ENCODE measurements at regions not wholly inside any gene's neighbourhood (a gene's known extent, or its start where the extent isn't known, plus 50 kb on each side); places are given as distances from the start of the nearest gene placed in this dataset.

DNA sequence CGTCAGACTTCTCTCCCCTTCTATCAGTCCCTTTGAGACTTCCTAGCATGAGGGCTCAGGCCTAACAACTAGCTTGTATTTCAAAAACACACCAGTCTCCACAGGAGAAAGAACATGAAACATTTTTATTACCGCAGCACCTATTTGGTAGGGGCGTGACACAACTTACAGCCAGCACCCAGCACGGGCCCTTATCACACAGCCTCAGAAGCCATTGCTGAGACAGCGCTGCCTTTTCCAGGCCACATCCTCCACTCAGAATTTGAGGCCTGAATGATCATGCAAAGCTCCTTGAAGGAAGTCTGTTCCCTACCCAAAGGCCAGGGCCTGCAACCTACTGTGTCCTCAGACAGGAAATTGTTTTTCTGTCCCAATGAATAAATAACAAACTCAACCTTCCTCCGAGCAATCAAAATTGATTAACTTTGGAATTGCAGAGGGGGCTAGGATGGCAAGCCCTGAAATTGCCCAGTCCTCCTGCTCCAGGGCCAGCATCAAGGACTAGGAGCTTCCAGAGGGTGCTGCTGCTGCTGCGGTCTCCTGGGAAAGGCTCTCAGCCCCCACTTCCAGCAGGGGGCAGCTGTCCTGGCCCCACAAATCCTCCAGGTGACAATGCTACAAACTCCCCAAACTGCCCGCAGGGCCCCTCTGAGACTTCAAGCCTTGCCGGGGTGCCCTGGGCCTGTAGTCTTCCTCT is 94.3 kb upstream of the GALNT2 start (continued):
- TF ChIP-seq, protein P1, sequence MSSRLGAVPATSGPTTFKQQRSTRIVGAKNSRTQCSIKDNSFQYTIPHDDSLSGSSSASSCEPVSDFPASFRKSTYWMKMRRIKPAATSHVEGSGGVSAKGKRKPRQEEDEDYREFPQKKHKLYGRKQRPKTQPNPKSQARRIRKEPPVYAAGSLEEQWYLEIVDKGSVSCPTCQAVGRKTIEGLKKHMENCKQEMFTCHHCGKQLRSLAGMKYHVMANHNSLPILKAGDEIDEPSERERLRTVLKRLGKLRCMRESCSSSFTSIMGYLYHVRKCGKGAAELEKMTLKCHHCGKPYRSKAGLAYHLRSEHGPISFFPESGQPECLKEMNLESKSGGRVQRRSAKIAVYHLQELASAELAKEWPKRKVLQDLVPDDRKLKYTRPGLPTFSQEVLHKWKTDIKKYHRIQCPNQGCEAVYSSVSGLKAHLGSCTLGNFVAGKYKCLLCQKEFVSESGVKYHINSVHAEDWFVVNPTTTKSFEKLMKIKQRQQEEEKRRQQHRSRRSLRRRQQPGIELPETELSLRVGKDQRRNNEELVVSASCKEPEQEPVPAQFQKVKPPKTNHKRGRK (CRISPR knock-in tag; IDR thresholded peaks at IDR 0.05; ENCODE audit: borderline replicate concordance), result no peak

DNA sequence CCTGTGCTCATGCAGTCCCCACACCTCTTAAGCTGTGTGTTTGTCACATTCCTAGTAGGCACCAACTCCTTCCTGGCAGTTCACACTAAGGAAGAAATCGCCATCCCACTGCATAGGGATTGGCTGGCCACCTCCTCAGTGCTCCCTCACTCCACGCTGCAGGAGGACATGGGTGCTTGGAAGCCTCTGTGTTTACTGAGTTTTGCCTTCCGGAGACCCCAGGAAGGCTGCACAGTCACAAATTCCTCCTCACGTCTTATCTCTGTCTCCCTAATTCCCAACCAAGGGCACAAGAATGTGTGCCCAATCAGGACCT is 93.8 kb upstream of the GALNT2 start:
- peaks cover 37% of the 10 kb centered on the region for H3K9me3 Mint-ChIP-seq
- ChIA-PET CTCF (interaction anchor here (0.7 to 1.4 kb wide), 18 partner anchors 9 to 335 kb away, joined by 3 to 9 read pairs (median 4); no protein-coding TSS in a partner anchor), POLR2A (no interaction called here)
- no peak overlapping the region for H3K27ac Mint-ChIP-seq
- H3K27me3 Mint-ChIP-seq (ENCODE audit: low read depth), result no peaks in the 10 kb centered on the region
- no peaks in the 10 kb centered on the region for H3K4me1 Mint-ChIP-seq
- H3K36me3 Mint-ChIP-seq, result peaks cover 28% of the 10 kb centered on the region
- H3K4me3 Mint-ChIP-seq, result no peak overlapping the region
- ATAC-seq, result peak; percentile 68
- TF ChIP-seq, protein P2, sequence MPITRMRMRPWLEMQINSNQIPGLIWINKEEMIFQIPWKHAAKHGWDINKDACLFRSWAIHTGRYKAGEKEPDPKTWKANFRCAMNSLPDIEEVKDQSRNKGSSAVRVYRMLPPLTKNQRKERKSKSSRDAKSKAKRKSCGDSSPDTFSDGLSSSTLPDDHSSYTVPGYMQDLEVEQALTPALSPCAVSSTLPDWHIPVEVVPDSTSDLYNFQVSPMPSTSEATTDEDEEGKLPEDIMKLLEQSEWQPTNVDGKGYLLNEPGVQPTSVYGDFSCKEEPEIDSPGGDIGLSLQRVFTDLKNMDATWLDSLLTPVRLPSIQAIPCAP (CRISPR knock-in tag; IDR thresholded peaks at IDR 0.05), result no peak
- TF ChIP-seq ZNF121 (CRISPR knock-in tag; IDR thresholded peaks at IDR 0.05) (no peak), CREM (CRISPR knock-in tag; IDR thresholded peaks at IDR 0.05) (no peak), ZNF396 (CRISPR knock-in tag; IDR thresholded peaks at IDR 0.05; ENCODE audit: borderline replicate concordance) (no peak), FOXP1 (CRISPR knock-in tag; IDR thresholded peaks at IDR 0.05; ENCODE audit: borderline replicate concordance) (no peak), FOXJ3 (CRISPR knock-in tag; IDR thresholded peaks at IDR 0.05; ENCODE audit: borderline replicate concordance) (no peak), OVOL2 (CRISPR knock-in tag; IDR thresholded peaks at IDR 0.05; ENCODE audit: borderline replicate concordance) (no peak), TP53 (CRISPR knock-in tag; IDR thresholded peaks at IDR 0.05) (no peak), ZNF138 (CRISPR knock-in tag; conservative IDR thresholded peaks at IDR 0.05) (no peak), SP1 (CRISPR knock-in tag; conservative IDR thresholded peaks at IDR 0.05) (no peak), MYBL2 (CRISPR knock-in tag; IDR thresholded peaks at IDR 0.05) (no peak), IRF2 (CRISPR knock-in tag; IDR thresholded peaks at IDR 0.05; ENCODE audit: borderline replicate concordance, low read depth) (no peak), NR3C1 (CRISPR knock-in tag; conservative IDR thresholded peaks at IDR 0.05; ENCODE audit: low read depth) (no peak)
- TF ChIP-seq, protein P3, sequence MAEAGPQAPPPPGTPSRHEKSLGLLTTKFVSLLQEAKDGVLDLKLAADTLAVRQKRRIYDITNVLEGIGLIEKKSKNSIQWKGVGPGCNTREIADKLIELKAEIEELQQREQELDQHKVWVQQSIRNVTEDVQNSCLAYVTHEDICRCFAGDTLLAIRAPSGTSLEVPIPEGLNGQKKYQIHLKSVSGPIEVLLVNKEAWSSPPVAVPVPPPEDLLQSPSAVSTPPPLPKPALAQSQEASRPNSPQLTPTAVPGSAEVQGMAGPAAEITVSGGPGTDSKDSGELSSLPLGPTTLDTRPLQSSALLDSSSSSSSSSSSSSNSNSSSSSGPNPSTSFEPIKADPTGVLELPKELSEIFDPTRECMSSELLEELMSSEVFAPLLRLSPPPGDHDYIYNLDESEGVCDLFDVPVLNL (CRISPR knock-in tag; IDR thresholded peaks at IDR 0.05; ENCODE audit: borderline replicate concordance, low read depth), result no peak
- TF ChIP-seq, protein P4, sequence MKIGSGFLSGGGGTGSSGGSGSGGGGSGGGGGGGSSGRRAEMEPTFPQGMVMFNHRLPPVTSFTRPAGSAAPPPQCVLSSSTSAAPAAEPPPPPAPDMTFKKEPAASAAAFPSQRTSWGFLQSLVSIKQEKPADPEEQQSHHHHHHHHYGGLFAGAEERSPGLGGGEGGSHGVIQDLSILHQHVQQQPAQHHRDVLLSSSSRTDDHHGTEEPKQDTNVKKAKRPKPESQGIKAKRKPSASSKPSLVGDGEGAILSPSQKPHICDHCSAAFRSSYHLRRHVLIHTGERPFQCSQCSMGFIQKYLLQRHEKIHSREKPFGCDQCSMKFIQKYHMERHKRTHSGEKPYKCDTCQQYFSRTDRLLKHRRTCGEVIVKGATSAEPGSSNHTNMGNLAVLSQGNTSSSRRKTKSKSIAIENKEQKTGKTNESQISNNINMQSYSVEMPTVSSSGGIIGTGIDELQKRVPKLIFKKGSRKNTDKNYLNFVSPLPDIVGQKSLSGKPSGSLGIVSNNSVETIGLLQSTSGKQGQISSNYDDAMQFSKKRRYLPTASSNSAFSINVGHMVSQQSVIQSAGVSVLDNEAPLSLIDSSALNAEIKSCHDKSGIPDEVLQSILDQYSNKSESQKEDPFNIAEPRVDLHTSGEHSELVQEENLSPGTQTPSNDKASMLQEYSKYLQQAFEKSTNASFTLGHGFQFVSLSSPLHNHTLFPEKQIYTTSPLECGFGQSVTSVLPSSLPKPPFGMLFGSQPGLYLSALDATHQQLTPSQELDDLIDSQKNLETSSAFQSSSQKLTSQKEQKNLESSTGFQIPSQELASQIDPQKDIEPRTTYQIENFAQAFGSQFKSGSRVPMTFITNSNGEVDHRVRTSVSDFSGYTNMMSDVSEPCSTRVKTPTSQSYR (CRISPR knock-in tag; IDR thresholded peaks at IDR 0.05), result no peak
- TF ChIP-seq, protein P5, sequence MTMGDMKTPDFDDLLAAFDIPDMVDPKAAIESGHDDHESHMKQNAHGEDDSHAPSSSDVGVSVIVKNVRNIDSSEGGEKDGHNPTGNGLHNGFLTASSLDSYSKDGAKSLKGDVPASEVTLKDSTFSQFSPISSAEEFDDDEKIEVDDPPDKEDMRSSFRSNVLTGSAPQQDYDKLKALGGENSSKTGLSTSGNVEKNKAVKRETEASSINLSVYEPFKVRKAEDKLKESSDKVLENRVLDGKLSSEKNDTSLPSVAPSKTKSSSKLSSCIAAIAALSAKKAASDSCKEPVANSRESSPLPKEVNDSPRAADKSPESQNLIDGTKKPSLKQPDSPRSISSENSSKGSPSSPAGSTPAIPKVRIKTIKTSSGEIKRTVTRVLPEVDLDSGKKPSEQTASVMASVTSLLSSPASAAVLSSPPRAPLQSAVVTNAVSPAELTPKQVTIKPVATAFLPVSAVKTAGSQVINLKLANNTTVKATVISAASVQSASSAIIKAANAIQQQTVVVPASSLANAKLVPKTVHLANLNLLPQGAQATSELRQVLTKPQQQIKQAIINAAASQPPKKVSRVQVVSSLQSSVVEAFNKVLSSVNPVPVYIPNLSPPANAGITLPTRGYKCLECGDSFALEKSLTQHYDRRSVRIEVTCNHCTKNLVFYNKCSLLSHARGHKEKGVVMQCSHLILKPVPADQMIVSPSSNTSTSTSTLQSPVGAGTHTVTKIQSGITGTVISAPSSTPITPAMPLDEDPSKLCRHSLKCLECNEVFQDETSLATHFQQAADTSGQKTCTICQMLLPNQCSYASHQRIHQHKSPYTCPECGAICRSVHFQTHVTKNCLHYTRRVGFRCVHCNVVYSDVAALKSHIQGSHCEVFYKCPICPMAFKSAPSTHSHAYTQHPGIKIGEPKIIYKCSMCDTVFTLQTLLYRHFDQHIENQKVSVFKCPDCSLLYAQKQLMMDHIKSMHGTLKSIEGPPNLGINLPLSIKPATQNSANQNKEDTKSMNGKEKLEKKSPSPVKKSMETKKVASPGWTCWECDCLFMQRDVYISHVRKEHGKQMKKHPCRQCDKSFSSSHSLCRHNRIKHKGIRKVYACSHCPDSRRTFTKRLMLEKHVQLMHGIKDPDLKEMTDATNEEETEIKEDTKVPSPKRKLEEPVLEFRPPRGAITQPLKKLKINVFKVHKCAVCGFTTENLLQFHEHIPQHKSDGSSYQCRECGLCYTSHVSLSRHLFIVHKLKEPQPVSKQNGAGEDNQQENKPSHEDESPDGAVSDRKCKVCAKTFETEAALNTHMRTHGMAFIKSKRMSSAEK (CRISPR knock-in tag; IDR thresholded peaks at IDR 0.05; ENCODE audit: borderline replicate concordance), result no peak
- TF ChIP-seq, protein P6, sequence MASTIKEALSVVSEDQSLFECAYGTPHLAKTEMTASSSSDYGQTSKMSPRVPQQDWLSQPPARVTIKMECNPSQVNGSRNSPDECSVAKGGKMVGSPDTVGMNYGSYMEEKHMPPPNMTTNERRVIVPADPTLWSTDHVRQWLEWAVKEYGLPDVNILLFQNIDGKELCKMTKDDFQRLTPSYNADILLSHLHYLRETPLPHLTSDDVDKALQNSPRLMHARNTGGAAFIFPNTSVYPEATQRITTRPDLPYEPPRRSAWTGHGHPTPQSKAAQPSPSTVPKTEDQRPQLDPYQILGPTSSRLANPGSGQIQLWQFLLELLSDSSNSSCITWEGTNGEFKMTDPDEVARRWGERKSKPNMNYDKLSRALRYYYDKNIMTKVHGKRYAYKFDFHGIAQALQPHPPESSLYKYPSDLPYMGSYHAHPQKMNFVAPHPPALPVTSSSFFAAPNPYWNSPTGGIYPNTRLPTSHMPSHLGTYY (CRISPR knock-in tag; IDR thresholded peaks at IDR 0.05), result no peak
- DNase-seq (ENCODE audit: low spot score), result no peak
